RCC 7860 (cell line): ENCODE measurements at regions not wholly inside any gene's neighbourhood (a gene's known extent, or its start where the extent isn't known, plus 50 kb on each side); places are given as distances from the start of the nearest gene placed in this dataset.

ENCODE experiments used
- DNase-seq: peaks from one replicate; pipeline ENCODE4 v3.0.0-alpha.2; 2015; ENCODE audit warnings: low spot score
- FAIRE-seq: peaks from 2 replicates; lab custom pipeline; 2012; peaks lifted over from hg19 to GRCh38; lab: Jason Lieb, UNC

GRCh38 chr1:217313096-217313495, 317.8 kb downstream of the GPATCH2 start:
- DNase-seq, result no peak
- no peak for FAIRE-seq

GRCh38 chr1:217311766-217312165, 319.1 kb downstream of the GPATCH2 start:
- FAIRE-seq, result no peak

GRCh38 chr1:217311269-217311668, 319.6 kb downstream of the GPATCH2 start:
- no peak for FAIRE-seq

More at GRCh38 chr1:217311766-217312165, 319.1 kb downstream of the GPATCH2 start:
- DNase-seq, result no peak

GRCh38 chr1:217281332-217281731, 349.6 kb downstream of the GPATCH2 start:
- FAIRE-seq (no peak), DNase-seq (no peak)

More at GRCh38 chr1:217311269-217311668, 319.6 kb downstream of the GPATCH2 start:
- no peak for DNase-seq

GRCh38 chr1:217275655-217276398, 355.1 kb downstream of the GPATCH2 start:
- FAIRE-seq (peak; percentile 11), DNase-seq (peak; percentile 42)

GRCh38 chr1:217274927-217275654, 355.8 kb downstream of the GPATCH2 start:
- FAIRE-seq, result no peak
- peak; percentile 26 for DNase-seq

- DNase-seq (no peak), FAIRE-seq (no peak)
Observed at GRCh38 chr1:217274416-217274815, 356.5 kb downstream of the GPATCH2 start.

GRCh38 chr1:217273866-217274265, 357.0 kb downstream of the GPATCH2 start:
- FAIRE-seq (no peak), DNase-seq (no peak)

GRCh38 chr1:217272385-217272784, 358.5 kb downstream of the GPATCH2 start:
- DNase-seq (no peak), FAIRE-seq (no peak)

GRCh38 chr1:217270101-217270500, 360.8 kb downstream of the GPATCH2 start:
- FAIRE-seq, result no peak
- no peak for DNase-seq

- FAIRE-seq, result no peak
Observed at GRCh38 chr1:217268058-217268457, 362.8 kb downstream of the GPATCH2 start.

GRCh38 chr1:217261636-217262035, 369.3 kb downstream of the GPATCH2 start:
- DNase-seq (no peak), FAIRE-seq (no peak)

More at GRCh38 chr1:217268058-217268457, 362.8 kb downstream of the GPATCH2 start:
- no peak for DNase-seq

GRCh38 chr1:217260676-217261075, 370.2 kb downstream of the GPATCH2 start:
- DNase-seq (no peak), FAIRE-seq (no peak)

GRCh38 chr1:217253985-217254384, 376.9 kb downstream of the GPATCH2 start:
- no peak for FAIRE-seq
- no peak for DNase-seq

GRCh38 chr1:217253351-217253750, 377.5 kb downstream of the GPATCH2 start:
- FAIRE-seq (no peak), DNase-seq (no peak)

- FAIRE-seq (no peak), DNase-seq (no peak)
Observed at GRCh38 chr1:217251121-217251520, 379.8 kb downstream of the GPATCH2 start.

GRCh38 chr1:217249857-217250256, 381.0 kb downstream of the GPATCH2 start:
- no peak for FAIRE-seq

GRCh38 chr1:217244971-217245370, 385.9 kb downstream of the GPATCH2 start:
- FAIRE-seq (no peak), DNase-seq (no peak)

More at GRCh38 chr1:217249857-217250256, 381.0 kb downstream of the GPATCH2 start:
- no peak for DNase-seq

- no peak for DNase-seq
- no peak for FAIRE-seq
Observed at GRCh38 chr1:217240656-217241055, 390.2 kb downstream of the GPATCH2 start.

GRCh38 chr1:217238945-217239344, 391.9 kb downstream of the GPATCH2 start:
- DNase-seq (no peak), FAIRE-seq (peak; percentile 90)

- DNase-seq (no peak), FAIRE-seq (no peak)
Observed at GRCh38 chr1:217230412-217230811, 400.5 kb downstream of the GPATCH2 start.

GRCh38 chr1:217228689-217229088, 402.2 kb downstream of the GPATCH2 start:
- FAIRE-seq (no peak), DNase-seq (no peak)
